ENCODE measurements at regions not wholly inside any gene's neighbourhood (a gene's known extent, or its start where the extent isn't known, plus 50 kb on each side); places are given as distances from the start of the nearest gene placed in this dataset.

GRCh38 chr21:32062591-32063227, 189.9 kb downstream of the HUNK start:
- no peaks in the 10 kb centered on the region for H3K4me1 ChIP-seq
- no peaks in the 10 kb centered on the region for H3K27me3 ChIP-seq (ENCODE audit: insufficient read depth in 3 of 3, low read length in 2 of 3)
- intact Hi-C loops (cut with DNase I), result no loop called here
- no peaks in the 10 kb centered on the region for H3K36me3 ChIP-seq (ENCODE audit: insufficient read depth in 1 of 2, low read depth in 1 of 2)
- DNase-seq (no peak), ATAC-seq (no peak)
- no peak overlapping the region for H3K4me3 ChIP-seq
- H3K9me3 ChIP-seq, result no peaks in the 10 kb centered on the region
- no peak for TF ChIP-seq CTCF (IDR thresholded peaks at IDR 0.05)
- H3K27ac ChIP-seq, result no peak overlapping the region
- 54 to 67% (median 56%) methylated on average over 6 of the region's 6 CpGs for WGBS, 3 donors

GRCh38 chr21:32061729-32062128, 188.9 kb downstream of the HUNK start:
- H3K4me3 ChIP-seq, result no peak overlapping the region
- intact Hi-C loops (cut with DNase I), result no loop called here

GRCh38 chr21:32056791-32057190, 184.0 kb downstream of the HUNK start:
- H3K27me3 ChIP-seq (ENCODE audit: insufficient read depth in 3 of 3, low read length in 2 of 3), result no peaks in the 10 kb centered on the region
- ATAC-seq (no peak), DNase-seq (no peak)
- no peak overlapping the region for H3K4me3 ChIP-seq
- H3K27ac ChIP-seq, result no peak overlapping the region
- intact Hi-C loops (cut with DNase I), result no loop called here
- peaks cover 11% of the 10 kb centered on the region for H3K9me3 ChIP-seq
- H3K4me1 ChIP-seq, result no peaks in the 10 kb centered on the region
- H3K36me3 ChIP-seq (ENCODE audit: insufficient read depth in 1 of 2, low read depth in 1 of 2), result no peaks in the 10 kb centered on the region
- WGBS, 3 donors, result 76 to 84% (median 79%) methylated on average over 8 of the region's 8 CpGs
- TF ChIP-seq CTCF (IDR thresholded peaks at IDR 0.05), result no peak

More at GRCh38 chr21:32061729-32062128, 188.9 kb downstream of the HUNK start:
- Histone ChIP-seq H3K4me1 (no peaks in the 10 kb centered on the region), H3K27ac (no peak overlapping the region), H3K27me3 (ENCODE audit: insufficient read depth in 3 of 3, low read length in 2 of 3) (no peaks in the 10 kb centered on the region), H3K36me3 (ENCODE audit: insufficient read depth in 1 of 2, low read depth in 1 of 2) (no peaks in the 10 kb centered on the region), H3K9me3 (no peaks in the 10 kb centered on the region)
- WGBS, 3 donors, result 92 to 100% (median 94%) methylated on average over 1 of the region's 1 CpG
- ATAC-seq, result no peak
- TF ChIP-seq CTCF (IDR thresholded peaks at IDR 0.05), result no peak
- no peak for DNase-seq

GRCh38 chr21:32055305-32055704, 182.5 kb downstream of the HUNK start:
- DNase-seq (no peak), ATAC-seq (no peak)
- intact Hi-C loops (cut with DNase I), result no loop called here
- no peak for TF ChIP-seq CTCF (IDR thresholded peaks at IDR 0.05)
- Histone ChIP-seq H3K4me1 (no peaks in the 10 kb centered on the region), H3K9me3 (peaks cover 13% of the 10 kb centered on the region), H3K4me3 (no peak overlapping the region), H3K36me3 (ENCODE audit: insufficient read depth in 1 of 2, low read depth in 1 of 2) (no peaks in the 10 kb centered on the region), H3K27ac (no peak overlapping the region), H3K27me3 (ENCODE audit: insufficient read depth in 3 of 3, low read length in 2 of 3) (no peaks in the 10 kb centered on the region)
- 17 to 40% (median 23%) methylated on average over 3 of the region's 3 CpGs for WGBS, 3 donors
